MM.1S (cell line): ENCODE measurements at regions not wholly inside any gene's neighbourhood (a gene's known extent, or its start where the extent isn't known, plus 50 kb on each side); places are given as distances from the start of the nearest gene placed in this dataset.

Experiments
- DNase-seq: peaks from one replicate; pipeline ENCODE4 v3.0.0-alpha.2; 2015
- H2AFZ ChIP-seq: fragments of 300-600 bp; sonication (generic); 2 replicates; pipeline ENCODE4 v1.6.0; 2016; ENCODE audit warnings: antibody characterized with exemption, low read length
- H3F3A ChIP-seq: fragments of 300-600 bp; sonication (generic); 2 replicates; pipeline ENCODE4 v1.6.1; 2016; ENCODE audit warnings: mild to moderate bottlenecking, antibody characterized with exemption, low read length, moderate library complexity, mixed read lengths; ENCODE audit not compliant: insufficient read depth
- H3K27ac ChIP-seq: fragments of 300-600 bp; sonication (generic); 2 replicates; pipeline ENCODE4 v1.5.1; 2016; ENCODE audit warnings: mild to moderate bottlenecking, low read length
- H3K27me3 ChIP-seq: fragments of 300-600 bp; sonication (generic); replicated peaks from 2 replicates; pipeline ENCODE4 v1.6.0; 2016; ENCODE audit warnings: low read length; ENCODE audit not compliant: insufficient read depth
- H3K36me3 ChIP-seq: fragments of 300-600 bp; sonication (generic); replicated peaks from 2 replicates; pipeline ENCODE4 v1.6.1; 2016; ENCODE audit warnings: mild to moderate bottlenecking, low read length, mixed read lengths; ENCODE audit not compliant: insufficient read depth
- H3K4me1 ChIP-seq: fragments of 300-600 bp; sonication (generic); 2 replicates; pipeline ENCODE4 v1.6.1; 2016; ENCODE audit warnings: low read length, mixed read lengths
- H3K4me2 ChIP-seq: fragments of 300-600 bp; sonication (generic); 2 replicates; pipeline ENCODE4 v1.6.0; 2016; ENCODE audit warnings: low read depth, low read length
- H3K4me3 ChIP-seq: fragments of 300-600 bp; sonication (generic); 2 replicates; pipeline ENCODE4 v1.5.1; 2016; ENCODE audit warnings: low read length, mixed read lengths
- H3K79me2 ChIP-seq: fragments of 300-600 bp; sonication (generic); 2 replicates; pipeline ENCODE4 v1.6.1; 2016; ENCODE audit warnings: mixed run types, low read length, mixed read lengths
- H3K9ac ChIP-seq: fragments of 300-600 bp; sonication (generic); 2 replicates; pipeline ENCODE4 v1.6.1; 2016; ENCODE audit warnings: low read length, mixed read lengths
- H3K9me2 ChIP-seq: fragments of 300-600 bp; sonication (generic); replicated peaks from 2 replicates; pipeline ENCODE4 v1.6.1; 2016; ENCODE audit warnings: mild to moderate bottlenecking, low read length, mixed read lengths; ENCODE audit not compliant: insufficient read depth
- H3K9me3 ChIP-seq: fragments of 300-600 bp; sonication (generic); replicated peaks from 2 replicates; pipeline ENCODE4 v1.6.1; 2016; ENCODE audit warnings: mild to moderate bottlenecking, low read length, mixed read lengths; ENCODE audit not compliant: insufficient read depth
- H4K20me1 ChIP-seq: fragments of 300-600 bp; sonication (generic); 2 replicates; pipeline ENCODE4 v1.6.1; 2016; ENCODE audit warnings: mild to moderate bottlenecking, low read length, moderate library complexity, mixed read lengths; ENCODE audit not compliant: insufficient read depth
- CTCF ChIP-seq: fragments of 300-600 bp; sonication (generic); IDR thresholded peaks from 2 replicates; pipeline ENCODE4 v1.5.1; 2016; ENCODE audit warnings: antibody characterized with exemption, low read length, mixed read lengths
- EZH2 ChIP-seq: fragments of 300-600 bp; sonication (generic); optimal IDR thresholded peaks from 2 replicates; pipeline ENCODE3; 2017; ENCODE audit warnings: low read depth, mild to moderate bottlenecking, antibody characterized with exemption, low read length, mixed read lengths
- EZH2phosphoT487 ChIP-seq: fragments of 300-600 bp; sonication (generic); IDR thresholded peaks from 2 replicates; pipeline ENCODE4 v1.6.1; 2018; ENCODE audit warnings: antibody characterized with exemption, low read length

- Histone ChIP-seq H3K36me3 (no peaks in the 10 kb centered on the region), H3K4me1 (no peaks in the 10 kb centered on the region), H3K4me2 (no peak overlapping the region), H3F3A (no peaks in the 10 kb centered on the region), H3K4me3 (no peak overlapping the region), H3K9me3 (no peaks in the 10 kb centered on the region), H3K27me3 (no peaks in the 10 kb centered on the region), H3K9ac (no peak overlapping the region), H2AFZ (no peak overlapping the region), H4K20me1 (no peaks in the 10 kb centered on the region), H3K79me2 (no peaks in the 10 kb centered on the region), H3K9me2 (no peaks in the 10 kb centered on the region), H3K27ac (no peak overlapping the region)
- DNase-seq, result no peak
- no peak for TF ChIP-seq EZH2
- no peak for TF ChIP-seq EZH2phosphoT487
- TF ChIP-seq CTCF, result no peak
Observed at GRCh38 chr6:121603486-121603885, 168.0 kb downstream of the GJA1 start.

GRCh38 chr6:121607721-121608120, 172.3 kb downstream of the GJA1 start:
- Histone ChIP-seq H4K20me1 (no peaks in the 10 kb centered on the region), H3K79me2 (no peaks in the 10 kb centered on the region), H3K4me1 (no peaks in the 10 kb centered on the region), H3K36me3 (no peaks in the 10 kb centered on the region), H3K9ac (no peak overlapping the region), H3K4me2 (no peak overlapping the region), H3K9me3 (no peaks in the 10 kb centered on the region), H3K27ac (no peak overlapping the region), H3K27me3 (no peaks in the 10 kb centered on the region), H3F3A (no peaks in the 10 kb centered on the region), H3K4me3 (no peak overlapping the region), H3K9me2 (no peaks in the 10 kb centered on the region), H2AFZ (no peak overlapping the region)
- DNase-seq, result no peak
- TF ChIP-seq EZH2phosphoT487, result no peak
- TF ChIP-seq EZH2, result no peak
- no peak for TF ChIP-seq CTCF

DNA sequence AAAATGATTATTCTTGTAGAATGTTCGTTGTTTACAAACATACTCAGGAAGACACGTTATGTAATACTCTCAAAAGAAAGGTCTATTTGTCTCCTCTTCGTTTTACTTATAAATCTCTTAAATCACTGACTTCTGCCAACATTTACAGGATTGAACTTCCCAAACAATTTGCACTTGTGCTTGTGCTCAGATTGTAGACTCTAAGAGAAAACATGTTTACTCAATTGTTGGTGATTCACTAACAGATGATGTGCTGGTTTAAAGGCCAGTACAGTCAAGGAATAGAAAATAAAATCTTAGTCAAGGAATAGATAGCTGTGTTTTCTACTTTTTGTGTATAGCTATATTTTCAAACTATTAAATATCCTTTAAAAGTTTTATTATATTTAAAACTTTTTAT, 172.8 kb downstream of the GJA1 start:
- H3K4me2 ChIP-seq, result no peak overlapping the region
- DNase-seq, result no peak
- H3K9me2 ChIP-seq, result no peaks in the 10 kb centered on the region
- no peaks in the 10 kb centered on the region for H3K9me3 ChIP-seq
- H3K27me3 ChIP-seq, result no peaks in the 10 kb centered on the region
- H3K4me1 ChIP-seq, result no peaks in the 10 kb centered on the region
- no peak overlapping the region for H3K4me3 ChIP-seq
- H3F3A ChIP-seq, result no peaks in the 10 kb centered on the region
- H3K36me3 ChIP-seq, result no peaks in the 10 kb centered on the region
- H2AFZ ChIP-seq, result no peak overlapping the region
- H3K9ac ChIP-seq, result no peak overlapping the region
- no peak overlapping the region for H3K27ac ChIP-seq
- no peaks in the 10 kb centered on the region for H3K79me2 ChIP-seq
- H4K20me1 ChIP-seq, result no peaks in the 10 kb centered on the region
- TF ChIP-seq CTCF (no peak), EZH2phosphoT487 (no peak), EZH2 (no peak)

- H3K9ac ChIP-seq, result no peak overlapping the region
- H4K20me1 ChIP-seq, result no peaks in the 10 kb centered on the region
- H3K9me2 ChIP-seq, result no peaks in the 10 kb centered on the region
- no peaks in the 10 kb centered on the region for H3K36me3 ChIP-seq
- no peaks in the 10 kb centered on the region for H3K9me3 ChIP-seq
- no peak overlapping the region for H2AFZ ChIP-seq
- no peaks in the 10 kb centered on the region for H3K27me3 ChIP-seq
- H3K27ac ChIP-seq, result no peak overlapping the region
- no peak for DNase-seq
- H3K4me1 ChIP-seq, result no peaks in the 10 kb centered on the region
- no peak overlapping the region for H3K4me2 ChIP-seq
- H3F3A ChIP-seq, result no peaks in the 10 kb centered on the region
- no peaks in the 10 kb centered on the region for H3K79me2 ChIP-seq
- no peak overlapping the region for H3K4me3 ChIP-seq
- TF ChIP-seq CTCF (no peak), EZH2 (no peak), EZH2phosphoT487 (no peak)
Observed at GRCh38 chr6:121609281-121609680, 173.8 kb downstream of the GJA1 start.
